ENCODE measurements at regions not wholly inside any gene's neighbourhood (a gene's known extent, or its start where the extent isn't known, plus 50 kb on each side); places are given as distances from the start of the nearest gene placed in this dataset.

DNA sequence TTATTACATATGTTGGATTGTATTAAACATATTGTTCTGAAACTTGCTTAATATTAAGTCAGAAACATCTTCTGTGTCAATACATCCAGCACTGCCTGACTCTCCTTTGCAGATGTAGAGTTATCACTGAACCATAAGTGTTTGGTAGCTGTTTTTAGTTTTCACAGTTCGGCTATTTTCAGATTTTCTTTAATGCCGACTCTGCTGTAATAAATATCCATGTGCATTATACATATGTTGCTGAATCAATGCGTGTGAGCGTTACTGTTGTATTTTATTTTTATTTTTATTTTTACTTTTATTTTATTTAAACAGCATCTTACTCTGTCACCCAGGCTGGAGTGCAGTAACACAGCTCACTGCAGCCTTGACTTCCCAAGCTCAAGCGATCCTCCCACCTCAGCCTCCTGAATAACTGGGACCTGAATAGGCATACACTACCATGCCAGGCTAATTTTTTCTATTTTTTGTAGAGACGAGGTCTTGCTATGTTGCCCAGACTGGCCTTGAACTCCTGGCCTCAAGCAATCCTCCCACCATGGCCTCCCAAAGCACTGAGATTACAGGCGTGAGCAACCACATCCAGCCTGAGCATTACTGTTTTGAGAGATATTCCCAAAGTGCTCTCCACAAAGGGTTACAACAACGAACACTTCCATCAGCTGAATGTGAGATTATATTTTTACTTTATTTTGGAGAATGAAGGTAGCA, 50.7 kb upstream of the NOCT start:
- ATAC-seq (no peak), DNase-seq (no peak)

GRCh38 chr4:138963412-138963811, 52.2 kb upstream of the NOCT start:
- ATAC-seq (no peak), DNase-seq (no peak)

GRCh38 chr4:138961664-138962063, 53.9 kb upstream of the NOCT start:
- DNase-seq (no peak), ATAC-seq (no peak)

GRCh38 chr4:138961129-138961528, 54.5 kb upstream of the NOCT start:
- DNase-seq (no peak), ATAC-seq (no peak)

DNA sequence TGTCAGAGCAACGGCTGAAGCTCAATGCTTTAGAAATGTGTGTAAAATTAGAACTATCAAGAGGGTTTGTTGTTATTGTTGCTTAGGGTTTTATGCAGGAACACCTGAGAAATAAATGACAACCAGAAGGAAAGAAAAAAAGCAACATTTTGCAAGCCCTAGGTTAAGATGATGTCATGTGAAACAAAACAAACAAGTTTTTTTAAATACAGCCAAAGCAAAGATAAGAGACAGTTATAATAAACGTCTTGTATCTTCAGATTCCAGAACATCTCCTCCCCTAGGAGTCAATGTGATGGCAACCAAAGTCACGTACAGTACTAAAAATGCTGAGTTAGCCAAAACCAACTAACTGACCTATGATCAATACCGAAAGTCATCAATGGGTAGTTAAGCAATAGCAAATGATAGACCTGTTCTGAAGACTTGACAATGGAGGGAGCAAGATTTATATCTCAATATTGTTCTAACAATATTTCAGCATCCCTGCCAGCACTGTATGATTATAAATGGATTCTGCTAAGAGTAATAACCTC, 55.3 kb upstream of the NOCT start:
- no peak for ATAC-seq
- DNase-seq: no peak

GRCh38 chr4:138959097-138959815, 56.3 kb upstream of the NOCT start:
- DNase-seq: no peak
- no peak for ATAC-seq

- ATAC-seq: no peak
Measured at GRCh38 chr4:138958519-138958918, 57.1 kb upstream of the NOCT start.

DNA sequence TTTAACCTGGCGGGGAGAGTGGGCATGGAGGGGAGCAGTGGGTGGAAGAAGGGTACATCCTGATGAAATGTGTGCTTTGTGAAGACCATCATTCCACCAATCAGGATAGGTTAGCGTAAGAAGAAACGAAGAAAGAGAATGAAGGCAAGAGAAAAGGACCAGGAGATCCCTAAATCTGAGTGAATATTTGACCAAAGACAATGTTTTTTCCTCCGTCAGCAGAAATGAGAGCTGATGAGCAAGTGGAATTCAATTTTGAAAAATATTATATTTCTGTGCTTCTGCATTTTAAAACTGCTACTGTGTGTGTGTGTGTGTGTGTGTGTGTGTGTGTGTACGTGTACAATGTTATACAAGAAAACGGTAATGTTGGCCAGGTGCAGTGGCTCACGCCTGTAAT, 58.3 kb upstream of the NOCT start:
- ATAC-seq (no peak), DNase-seq (no peak)

More at GRCh38 chr4:138958519-138958918, 57.1 kb upstream of the NOCT start:
- no peak for DNase-seq

GRCh38 chr4:138954428-138954827, 61.2 kb upstream of the NOCT start:
- no peak for ATAC-seq

GRCh38 chr4:138953961-138954371, 61.6 kb upstream of the NOCT start:
- no peak for DNase-seq
- ATAC-seq: no peak

More at GRCh38 chr4:138954428-138954827, 61.2 kb upstream of the NOCT start:
- DNase-seq: no peak

GRCh38 chr4:138952411-138952810, 63.2 kb upstream of the NOCT start:
- DNase-seq (peak; percentile 17), ATAC-seq (peak; percentile 61)

DNA sequence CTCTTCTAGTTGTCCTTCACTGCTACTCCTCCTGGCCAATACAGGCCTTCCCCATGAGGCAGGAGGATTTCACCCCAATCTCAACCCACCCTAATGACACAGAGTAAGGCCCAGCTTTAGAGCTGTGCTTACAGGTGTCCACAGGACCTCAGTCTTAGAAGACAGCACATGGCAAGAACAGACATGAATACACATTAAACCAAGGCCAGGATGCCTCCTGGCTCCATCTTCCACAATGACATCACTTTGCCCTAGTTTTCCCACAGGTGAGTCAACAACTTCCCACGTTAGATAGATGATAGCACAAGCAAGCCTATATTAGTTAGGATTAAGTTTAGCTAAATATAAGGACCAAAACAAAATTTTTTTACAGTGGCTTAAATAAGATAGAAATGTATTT, 63.8 kb upstream of the NOCT start:
- DNase-seq (no peak), ATAC-seq (no peak)

GRCh38 chr4:138949866-138950265, 65.7 kb upstream of the NOCT start:
- DNase-seq (no peak), ATAC-seq (no peak)

GRCh38 chr4:138948918-138949317, 66.7 kb upstream of the NOCT start:
- DNase-seq: no peak
- ATAC-seq: no peak

- ATAC-seq: no peak
- no peak for DNase-seq
Measured at GRCh38 chr4:138946306-138946705, 69.3 kb upstream of the NOCT start.

GRCh38 chr4:138945840-138946239, 69.7 kb upstream of the NOCT start:
- ATAC-seq (no peak), DNase-seq (no peak)

GRCh38 chr4:138945401-138945800, 70.2 kb upstream of the NOCT start:
- DNase-seq (no peak), ATAC-seq (no peak)

GRCh38 chr4:138943893-138944292, 71.7 kb upstream of the NOCT start:
- no peak for ATAC-seq
- DNase-seq: no peak

DNA sequence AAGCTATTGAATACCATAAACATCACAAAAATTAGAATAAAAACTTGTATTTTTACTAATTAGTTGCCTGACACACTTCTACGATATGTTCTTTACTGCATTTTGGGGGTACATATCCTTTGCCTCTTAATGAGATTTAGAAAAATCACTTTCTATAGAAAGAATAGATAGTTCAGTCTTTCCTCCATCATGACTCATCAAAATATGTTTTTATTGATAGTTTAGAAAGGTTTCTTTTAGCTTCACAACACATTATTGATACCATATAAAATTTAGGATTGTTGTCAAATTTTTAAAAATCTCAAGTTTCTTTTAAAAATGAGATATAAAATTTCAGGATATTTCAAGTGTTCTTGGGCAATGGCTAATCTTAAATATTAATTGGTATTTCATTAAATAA, 74.5 kb upstream of the NOCT start:
- ATAC-seq (no peak), DNase-seq (no peak)

DNA sequence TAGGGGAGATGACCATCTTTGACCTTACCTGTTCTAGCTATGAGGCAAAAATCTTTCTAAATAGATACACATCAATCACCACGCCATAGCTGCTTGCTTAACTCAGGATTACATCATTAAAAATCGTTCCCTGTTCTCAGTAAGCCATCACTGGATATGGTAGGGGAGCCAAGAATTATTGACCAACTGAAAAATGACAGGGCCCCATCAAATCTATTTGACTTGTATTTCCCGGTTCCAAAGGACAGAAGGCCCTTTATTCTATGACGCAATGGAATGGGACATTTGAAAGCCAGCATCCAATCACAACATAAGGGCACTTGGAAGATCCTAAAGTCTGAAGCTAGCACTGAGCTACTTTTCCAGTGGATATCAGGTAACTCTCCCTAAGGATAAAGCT, 75.6 kb upstream of the NOCT start:
- DNase-seq (no peak), ATAC-seq (no peak)

DNA sequence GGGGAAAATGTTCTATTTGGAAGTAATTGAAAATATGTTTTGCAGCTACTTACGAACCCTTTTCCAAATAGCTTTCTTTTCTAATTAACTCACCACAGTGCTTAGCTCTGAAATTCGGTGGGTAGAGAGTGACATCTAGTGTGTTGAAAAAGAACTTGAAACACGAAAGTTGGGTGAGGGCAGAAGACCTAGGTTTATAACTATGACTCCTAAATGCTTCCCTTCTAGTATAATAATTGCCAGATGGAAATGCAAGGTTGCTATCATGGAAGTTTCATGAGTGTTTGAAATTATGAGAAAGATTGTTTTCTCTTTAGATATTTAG, 77.3 kb upstream of the NOCT start:
- DNase-seq (no peak), ATAC-seq (no peak)

DNA sequence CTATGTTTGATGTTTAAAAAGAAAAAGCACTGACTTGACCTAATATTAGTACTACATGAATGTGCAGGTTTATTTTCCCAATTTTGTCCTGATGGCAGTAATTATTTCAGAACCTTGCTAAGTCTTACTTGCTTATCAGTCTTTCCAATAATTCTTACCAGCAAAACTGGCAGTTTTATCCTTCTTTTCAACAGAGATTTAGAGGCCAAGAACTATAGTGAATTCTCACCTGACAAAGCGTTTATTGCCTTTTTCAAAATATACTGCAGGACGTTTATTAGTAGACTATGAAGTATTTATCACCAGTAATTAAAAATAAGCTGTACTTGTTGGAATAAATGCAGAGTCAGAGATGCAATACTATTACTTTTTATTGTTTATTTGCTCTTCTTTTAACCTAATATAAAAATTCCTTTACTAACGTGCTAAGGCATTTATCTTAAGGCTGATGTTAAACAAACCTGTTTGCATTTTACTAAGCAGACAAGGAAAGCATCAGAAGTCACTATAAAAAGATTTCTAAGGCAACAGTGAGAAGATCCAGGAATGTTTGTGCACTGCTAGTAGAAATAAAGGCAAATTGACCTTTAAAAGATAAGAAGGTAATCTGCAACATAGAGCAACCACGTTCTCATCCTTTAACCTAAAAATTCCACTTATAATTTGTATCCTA, 80.3 kb upstream of the NOCT start:
- ATAC-seq (no peak), DNase-seq (no peak)

GRCh38 chr4:138927072-138927471, 88.5 kb upstream of the NOCT start:
- no peak for ATAC-seq
- DNase-seq: no peak
